HFF-Myc (cell line): ENCODE measurements at regions not wholly inside any gene's neighbourhood (a gene's known extent, or its start where the extent isn't known, plus 50 kb on each side); places are given as distances from the start of the nearest gene placed in this dataset.

Source experiments
- DNase-seq: peaks from one replicate; pipeline ENCODE4 v3.0.0-alpha.2; 2011; ENCODE audit warnings: low read depth; ENCODE audit errors: extremely low read depth
- H3K4me3 ChIP-seq: replicated peaks from 2 replicates; pipeline ENCODE4 v1.5.1; 2011; ENCODE audit warnings: low read depth, mild to moderate bottlenecking, control low read depth, low read length
- CTCF ChIP-seq: IDR thresholded peaks from 2 replicates; pipeline ENCODE4 v1.5.1; 2012; ENCODE audit warnings: mild to moderate bottlenecking, low read depth, low read length, control low read depth; ENCODE audit errors: missing control alignments

- no peak for TF ChIP-seq CTCF
- no peak overlapping the region for H3K4me3 ChIP-seq
- no peak for DNase-seq
These were observed 174.9 kb upstream of the PUM3 start for GRCh38 chr9:3018691-3019230.

DNA sequence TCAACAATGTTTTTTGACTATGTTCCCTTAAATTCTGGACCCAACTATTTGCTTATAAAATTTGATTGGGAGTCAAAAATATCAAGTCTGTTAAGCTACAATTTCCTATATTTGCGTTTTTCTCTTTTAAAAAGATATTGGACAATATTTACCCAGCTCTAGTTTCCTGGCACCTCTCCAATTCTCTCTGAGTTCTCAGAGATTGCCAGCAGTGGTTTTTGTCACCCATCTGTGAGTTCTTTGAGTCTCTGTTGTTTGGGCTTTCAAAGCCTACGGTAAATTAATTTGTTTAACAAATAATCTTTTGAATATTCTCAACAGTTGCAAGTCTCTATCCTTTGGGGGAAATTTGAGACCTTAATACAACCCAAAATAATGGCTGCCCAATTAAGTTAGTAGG lies 174.2 kb upstream of the PUM3 start:
- DNase-seq: no peak
- no peak for TF ChIP-seq CTCF
- H3K4me3 ChIP-seq: no peak overlapping the region

GRCh38 chr9:3014178-3014577 lies 170.3 kb upstream of the PUM3 start:
- H3K4me3 ChIP-seq: no peak overlapping the region
- no peak for TF ChIP-seq CTCF
- DNase-seq: no peak

DNA sequence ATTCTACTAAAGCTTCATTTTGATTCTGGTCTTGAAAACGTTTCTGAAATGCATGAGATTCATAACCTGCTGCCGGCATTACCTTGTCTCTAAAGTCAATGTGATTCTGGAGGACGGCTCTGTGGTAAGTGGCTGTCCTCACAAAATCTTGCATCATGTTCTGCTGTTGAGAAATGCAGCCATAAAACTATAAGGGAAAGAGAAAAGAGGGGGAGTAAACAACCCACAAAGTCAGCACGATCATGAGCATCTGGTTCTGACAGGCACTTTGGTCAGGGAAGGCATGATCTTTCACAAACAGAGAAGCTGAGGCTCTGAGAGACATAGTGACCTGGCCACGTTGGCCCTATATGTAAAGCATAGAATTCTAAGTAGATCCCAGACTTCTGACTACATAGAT lies 168.9 kb upstream of the PUM3 start:
- TF ChIP-seq CTCF: no peak
- DNase-seq: no peak
- no peak overlapping the region for H3K4me3 ChIP-seq

DNA sequence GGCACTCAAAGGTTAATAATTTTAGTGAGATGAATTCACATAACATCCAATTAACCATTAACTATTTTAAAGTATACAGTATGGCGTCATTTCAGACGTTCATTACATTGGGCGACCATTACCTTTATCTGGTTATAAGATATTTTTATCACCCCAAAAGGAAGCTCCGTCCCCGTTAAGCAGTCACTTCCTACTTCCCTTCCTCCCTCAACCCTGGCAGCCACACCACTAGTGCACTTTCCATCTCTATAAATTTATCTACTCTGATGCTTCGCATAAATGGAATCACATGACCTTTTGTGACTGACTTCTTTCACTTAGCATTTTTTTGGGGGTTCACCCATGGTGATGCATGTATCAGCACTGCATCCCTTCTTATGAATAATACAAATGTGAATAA lies 168.3 kb upstream of the PUM3 start:
- H3K4me3 ChIP-seq: no peak overlapping the region
- no peak for DNase-seq
- no peak for TF ChIP-seq CTCF

DNA sequence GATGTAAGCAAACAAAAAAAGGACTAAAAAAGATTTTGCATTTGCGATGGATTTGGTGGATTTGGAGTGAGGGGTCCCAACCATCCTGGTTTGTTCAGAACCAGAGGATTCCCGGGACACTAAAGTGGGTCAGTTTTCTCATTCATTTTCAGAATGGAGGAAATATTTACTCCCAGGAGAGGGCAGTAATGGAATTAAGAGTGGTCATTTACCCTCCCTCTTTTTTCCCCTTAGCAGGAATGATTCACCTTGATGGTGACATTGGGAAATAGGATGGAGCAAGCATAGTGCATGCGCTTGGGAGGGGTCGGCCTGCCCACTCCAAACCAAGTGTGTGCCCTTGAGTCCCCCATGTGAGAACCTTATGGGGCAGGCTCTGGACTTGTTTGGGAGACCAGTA lies 164.2 kb upstream of the PUM3 start:
- no peak for DNase-seq
- H3K4me3 ChIP-seq: no peak overlapping the region
- no peak for TF ChIP-seq CTCF

DNA sequence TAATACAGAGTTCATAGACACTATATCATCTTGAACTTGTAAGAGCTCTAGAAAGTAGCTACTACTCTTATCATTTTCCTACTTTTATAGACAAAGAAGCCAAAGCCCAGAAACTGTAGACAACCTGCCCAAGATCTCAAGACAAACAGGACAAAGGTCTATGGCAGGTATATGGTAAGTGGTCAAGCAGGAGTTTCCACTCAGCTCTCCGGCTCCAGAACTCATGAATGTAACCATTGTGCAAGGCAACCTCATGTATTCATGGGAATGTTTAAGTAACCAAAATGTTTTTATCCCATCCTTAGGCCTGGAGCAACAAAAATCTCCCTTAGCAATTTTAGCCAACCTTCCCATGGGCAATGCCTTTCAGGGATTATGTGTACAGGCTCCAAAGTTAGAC lies 163.4 kb upstream of the PUM3 start:
- no peak for TF ChIP-seq CTCF
- H3K4me3 ChIP-seq: no peak overlapping the region

More for the DNA sequence above, 163.4 kb upstream of the PUM3 start:
- no peak for DNase-seq
